Keratinocyte (primary cell): ENCODE measurements at regions not wholly inside any gene's neighbourhood (a gene's known extent, or its start where the extent isn't known, plus 50 kb on each side); places are given as distances from the start of the nearest gene placed in this dataset.

Source experiments
- DNase-seq: peaks from one replicate; pipeline ENCODE4 v3.0.0-alpha.2; 2011; ENCODE audit warnings: low read depth, missing footprints, low spot score
- FAIRE-seq: peaks from 2 replicates; lab custom pipeline; 2011; peaks lifted over from hg19 to GRCh38; lab: Jason Lieb, UNC
- H2AFZ ChIP-seq: 2 replicates; pipeline ENCODE4 v1.6.0; 2012; ENCODE audit warnings: low read length, control low read depth, inconsistent platforms; ENCODE audit not compliant: control insufficient read depth
- H3K27ac ChIP-seq: 2 replicates; pipeline ENCODE4 v1.5.1; 2011; ENCODE audit warnings: low read length; ENCODE audit not compliant: control insufficient read depth, insufficient read depth
- H3K27me3 ChIP-seq: 3 replicates; pipeline ENCODE4 v1.6.0; 2011; ENCODE audit warnings: low read length; ENCODE audit not compliant: control insufficient read depth, insufficient read depth; ENCODE audit errors: extremely low read depth
- H3K36me3 ChIP-seq, 2 experiments: 2 replicates in 1 of 2; 3 replicates in 1 of 2; pipeline ENCODE4 v1.5.1; 2011; ENCODE audit warnings: low read length in 2 of 2, mild to moderate bottlenecking in 1 of 2; ENCODE audit not compliant: control insufficient read depth in 2 of 2, insufficient read depth in 2 of 2; ENCODE audit errors: extremely low read depth in 1 of 2
- H3K4me1 ChIP-seq: 3 replicates; pipeline ENCODE4 v1.5.1; 2011; ENCODE audit warnings: low read length; ENCODE audit not compliant: control insufficient read depth, insufficient read depth; ENCODE audit errors: extremely low read depth
- H3K4me2 ChIP-seq: 3 replicates; pipeline ENCODE4 v1.6.0; 2011; ENCODE audit warnings: low read depth, low read length; ENCODE audit not compliant: control insufficient read depth, insufficient read depth; ENCODE audit errors: extremely low read depth
- H3K4me3 ChIP-seq, 3 experiments: fragments of 200-600 bp in 1 of 3; sonication (generic) in 1 of 3; 2 replicates in 2 of 3; 3 replicates in 1 of 3; pipeline ENCODE4 v1.5.1; 2011 to 2016; ENCODE audit warnings: low read length in 3 of 3, mild to moderate bottlenecking in 3 of 3, control low read depth in 2 of 3, inconsistent platforms in 1 of 3, low read depth in 1 of 3, mixed read lengths in 1 of 3, mixed run types in 1 of 3, moderate library complexity in 1 of 3; ENCODE audit not compliant: control insufficient read depth in 2 of 3, insufficient read depth in 2 of 3; ENCODE audit errors: extremely low read depth in 1 of 3
- H3K79me2 ChIP-seq: 2 replicates; pipeline ENCODE4 v1.6.0; 2012; ENCODE audit warnings: low read length; ENCODE audit not compliant: control insufficient read depth, insufficient read depth
- H3K9ac ChIP-seq: 3 replicates; pipeline ENCODE4 v1.6.0; 2011; ENCODE audit warnings: low read length; ENCODE audit not compliant: control insufficient read depth, insufficient read depth; ENCODE audit errors: extremely low read depth
- H3K9me1 ChIP-seq: 3 replicates; pipeline ENCODE4 v1.6.0; 2011; ENCODE audit warnings: low read length; ENCODE audit not compliant: control insufficient read depth, insufficient read depth; ENCODE audit errors: extremely low read depth
- H3K9me3 ChIP-seq: 2 replicates; pipeline ENCODE4 v1.5.1; 2012; ENCODE audit warnings: low read depth, low read length; ENCODE audit not compliant: control insufficient read depth
- H4K20me1 ChIP-seq: 3 replicates; pipeline ENCODE4 v1.6.0; 2011; ENCODE audit warnings: low read length; ENCODE audit not compliant: control insufficient read depth, insufficient read depth; ENCODE audit errors: extremely low read depth
- EZH2 ChIP-seq: IDR thresholded peaks from one replicate; pipeline ENCODE4 v1.6.1; 2012; ENCODE audit warnings: inconsistent platforms, mild to moderate bottlenecking, low read length, moderate library complexity
- dilution Hi-C: fragments of 300-500 bp; cut with MboI; formaldehyde crosslinking; loops from one replicate; pipeline ENCODE4 v1.7.0; 2020; ENCODE audit warnings: low sequenced_read_pairs; ENCODE audit not compliant: extremely low pct_ligation_motif_present
- TF ChIP-seq, protein P1 (sequence below), 3 experiments: IDR thresholded peaks in 1 of 3; conservative IDR thresholded peaks in 1 of 3; optimal IDR thresholded peaks in 1 of 3; 2 replicates in 2 of 3; 3 replicates in 1 of 3; pipeline versions ENCODE3 to v1.5.1; 2011; ENCODE audit warnings: low read length in 3 of 3, mild to moderate bottlenecking in 3 of 3, moderate library complexity in 2 of 3, control low read depth in 1 of 3, inconsistent platforms in 1 of 3; ENCODE audit not compliant: insufficient read depth in 2 of 3; ENCODE audit errors: extremely low read depth in 1 of 3

DNA sequence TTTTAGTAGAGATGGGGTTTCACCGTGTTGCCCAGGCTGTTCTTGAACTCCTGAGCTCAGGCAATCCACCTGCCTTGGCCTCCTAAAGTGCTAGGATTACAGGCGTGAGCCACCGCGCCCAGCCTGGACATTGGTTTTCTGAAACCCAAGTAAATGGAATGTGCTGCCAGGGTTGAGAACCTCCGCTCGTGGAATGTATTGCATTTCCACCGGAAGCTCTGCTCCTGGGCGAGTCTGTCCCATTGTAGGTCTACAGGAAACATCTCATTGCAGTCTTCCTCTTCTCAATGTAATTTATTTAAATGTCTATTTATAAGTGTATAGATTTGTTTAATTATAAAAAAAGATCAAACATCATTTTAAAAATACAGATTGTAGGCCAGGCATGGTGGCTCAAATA lies 57.4 kb upstream of the HAPSTR1 start:
- H3K9me3 ChIP-seq = no peaks in the 10 kb centered on the region
- H3K9ac ChIP-seq = no peak overlapping the region
- no peak for FAIRE-seq
- H3K9me1 ChIP-seq = no peaks in the 10 kb centered on the region
- H3K4me3 ChIP-seq = no peak overlapping the region
- no peak overlapping the region for H2AFZ ChIP-seq
- no peaks in the 10 kb centered on the region for H3K27me3 ChIP-seq
- H3K4me2 ChIP-seq = no peak overlapping the region
- dilution Hi-C loops = no loop called here
- H3K4me1 ChIP-seq = no peaks in the 10 kb centered on the region
- H3K27ac ChIP-seq = no peak overlapping the region
- TF ChIP-seq EZH2 = no peak
- TF ChIP-seq, protein P1, sequence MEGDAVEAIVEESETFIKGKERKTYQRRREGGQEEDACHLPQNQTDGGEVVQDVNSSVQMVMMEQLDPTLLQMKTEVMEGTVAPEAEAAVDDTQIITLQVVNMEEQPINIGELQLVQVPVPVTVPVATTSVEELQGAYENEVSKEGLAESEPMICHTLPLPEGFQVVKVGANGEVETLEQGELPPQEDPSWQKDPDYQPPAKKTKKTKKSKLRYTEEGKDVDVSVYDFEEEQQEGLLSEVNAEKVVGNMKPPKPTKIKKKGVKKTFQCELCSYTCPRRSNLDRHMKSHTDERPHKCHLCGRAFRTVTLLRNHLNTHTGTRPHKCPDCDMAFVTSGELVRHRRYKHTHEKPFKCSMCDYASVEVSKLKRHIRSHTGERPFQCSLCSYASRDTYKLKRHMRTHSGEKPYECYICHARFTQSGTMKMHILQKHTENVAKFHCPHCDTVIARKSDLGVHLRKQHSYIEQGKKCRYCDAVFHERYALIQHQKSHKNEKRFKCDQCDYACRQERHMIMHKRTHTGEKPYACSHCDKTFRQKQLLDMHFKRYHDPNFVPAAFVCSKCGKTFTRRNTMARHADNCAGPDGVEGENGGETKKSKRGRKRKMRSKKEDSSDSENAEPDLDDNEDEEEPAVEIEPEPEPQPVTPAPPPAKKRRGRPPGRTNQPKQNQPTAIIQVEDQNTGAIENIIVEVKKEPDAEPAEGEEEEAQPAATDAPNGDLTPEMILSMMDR (optimal IDR thresholded peaks at IDR 0.05 in 1 of 3, IDR thresholded peaks at IDR 0.05 in 1 of 3, conservative IDR thresholded peaks at IDR 0.05 in 1 of 3; ENCODE audit: extremely low read depth in 1 of 3, insufficient read depth in 2 of 3, low read length in 3 of 3) = no peak
- no peak for DNase-seq
- no peaks in the 10 kb centered on the region for H3K79me2 ChIP-seq
- no peaks in the 10 kb centered on the region for H4K20me1 ChIP-seq
- no peaks in the 10 kb centered on the region for H3K36me3 ChIP-seq

DNA sequence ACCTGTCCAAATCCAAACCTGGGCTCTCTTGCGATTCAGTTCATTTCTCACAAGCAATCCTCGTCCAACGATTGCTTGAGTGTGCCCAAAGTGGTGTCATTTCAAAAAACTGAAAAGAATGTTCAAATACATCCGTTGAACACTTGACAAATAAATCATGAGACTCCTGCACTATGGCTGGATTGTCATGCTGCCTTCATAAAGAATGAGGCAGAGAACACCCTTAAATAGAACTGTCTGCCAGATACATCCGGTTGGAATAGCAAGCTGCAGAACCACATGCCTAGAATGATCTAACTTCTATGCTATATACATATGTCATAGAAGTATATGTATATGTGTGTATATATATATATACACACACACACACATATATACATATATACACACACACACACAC lies 55.4 kb upstream of the HAPSTR1 start:
- H3K4me2 ChIP-seq = no peak overlapping the region
- H3K4me3 ChIP-seq = no peak overlapping the region
- H3K27me3 ChIP-seq = no peaks in the 10 kb centered on the region
- H3K4me1 ChIP-seq = no peaks in the 10 kb centered on the region
- no peak overlapping the region for H3K9ac ChIP-seq
- H3K9me1 ChIP-seq = no peaks in the 10 kb centered on the region
- H3K36me3 ChIP-seq = no peaks in the 10 kb centered on the region
- no peaks in the 10 kb centered on the region for H3K9me3 ChIP-seq
- FAIRE-seq = no peak
- TF ChIP-seq, protein P1 (optimal IDR thresholded peaks at IDR 0.05 in 1 of 3, IDR thresholded peaks at IDR 0.05 in 1 of 3, conservative IDR thresholded peaks at IDR 0.05 in 1 of 3; ENCODE audit: extremely low read depth in 1 of 3, insufficient read depth in 2 of 3, low read length in 3 of 3) = no peak
- no peak for TF ChIP-seq EZH2
- no peak overlapping the region for H2AFZ ChIP-seq
- no peak overlapping the region for H3K27ac ChIP-seq
- no peaks in the 10 kb centered on the region for H3K79me2 ChIP-seq
- H4K20me1 ChIP-seq = no peaks in the 10 kb centered on the region
- dilution Hi-C loops = no loop called here
- DNase-seq = no peak
